ENCODE measurements at regions not wholly inside any gene's neighbourhood (a gene's known extent, or its start where the extent isn't known, plus 50 kb on each side); places are given as distances from the start of the nearest gene placed in this dataset.

- POLR2A ChIA-PET = no interaction called here
- CTCF ChIA-PET = no interaction called here
These were observed 54.1 kb upstream of the ACYP2 start for GRCh38 chr2:54061272-54061671.

DNA sequence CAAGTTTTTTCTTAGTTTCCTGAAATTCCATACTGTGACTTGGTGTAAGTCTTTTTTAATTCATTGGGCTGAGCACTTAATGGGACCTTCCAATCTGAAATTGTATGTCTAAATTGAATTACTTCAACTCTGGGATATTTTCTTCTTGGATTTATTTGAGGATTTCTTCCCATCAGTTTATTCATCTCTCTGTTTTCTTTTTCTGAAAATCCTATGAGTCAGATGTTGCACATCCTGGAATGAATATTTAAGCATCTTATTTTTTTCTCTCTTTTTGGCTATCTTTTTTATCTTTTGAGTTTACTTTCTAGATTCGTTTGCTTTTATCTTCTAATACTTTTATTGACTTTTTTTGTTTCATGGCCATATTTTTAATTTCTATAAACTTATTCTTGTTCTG, 55.4 kb upstream of the ACYP2 start:
- ChIA-PET CTCF (no interaction called here), POLR2A (no interaction called here)
- no peak for TF ChIP-seq HOXD13 (CRISPR knock-in tag; IDR thresholded peaks at IDR 0.05; ENCODE audit: borderline replicate concordance)
- no peak for TF ChIP-seq ZNF747 (tag by site-specific recombination; IDR thresholded peaks at IDR 0.05)
- no peak for TF ChIP-seq ZNF843 (tag by site-specific recombination; IDR thresholded peaks at IDR 0.05)
- H3K36me3 ChIP-seq (ENCODE audit: control insufficient read depth in 2 of 2, insufficient read depth in 1 of 2, low read length in 2 of 2) = no peaks in the 10 kb centered on the region
- no peaks in the 10 kb centered on the region for H3K4me1 ChIP-seq (ENCODE audit: control insufficient read depth, insufficient read depth, low read length)
- no peak overlapping the region for H3K4me3 ChIP-seq (ENCODE audit: low read depth, low read length)
- no peak overlapping the region for H3K27ac ChIP-seq (ENCODE audit: extremely low read depth, low read depth, low read length)
- no peaks in the 10 kb centered on the region for H3K9me3 ChIP-seq (ENCODE audit: control insufficient read depth, insufficient read depth, low read depth, low read length)

More at GRCh38 chr2:54061272-54061671, 54.1 kb upstream of the ACYP2 start:
- Histone ChIP-seq H3K4me3 (ENCODE audit: low read depth, low read length) (no peak overlapping the region), H3K27ac (ENCODE audit: extremely low read depth, low read depth, low read length) (no peak overlapping the region), H3K36me3 (ENCODE audit: control insufficient read depth in 2 of 2, insufficient read depth in 1 of 2, low read length in 2 of 2) (no peaks in the 10 kb centered on the region), H3K4me1 (ENCODE audit: control insufficient read depth, insufficient read depth, low read length) (no peaks in the 10 kb centered on the region), H3K9me3 (ENCODE audit: control insufficient read depth, insufficient read depth, low read depth, low read length) (no peaks in the 10 kb centered on the region)
- no peak for TF ChIP-seq ZNF623 (tag by site-specific recombination; IDR thresholded peaks at IDR 0.05)
- no peak for TF ChIP-seq GLI2 (tag by site-specific recombination; IDR thresholded peaks at IDR 0.05; ENCODE audit: borderline replicate concordance, low read depth)
- TF ChIP-seq, protein P1, sequence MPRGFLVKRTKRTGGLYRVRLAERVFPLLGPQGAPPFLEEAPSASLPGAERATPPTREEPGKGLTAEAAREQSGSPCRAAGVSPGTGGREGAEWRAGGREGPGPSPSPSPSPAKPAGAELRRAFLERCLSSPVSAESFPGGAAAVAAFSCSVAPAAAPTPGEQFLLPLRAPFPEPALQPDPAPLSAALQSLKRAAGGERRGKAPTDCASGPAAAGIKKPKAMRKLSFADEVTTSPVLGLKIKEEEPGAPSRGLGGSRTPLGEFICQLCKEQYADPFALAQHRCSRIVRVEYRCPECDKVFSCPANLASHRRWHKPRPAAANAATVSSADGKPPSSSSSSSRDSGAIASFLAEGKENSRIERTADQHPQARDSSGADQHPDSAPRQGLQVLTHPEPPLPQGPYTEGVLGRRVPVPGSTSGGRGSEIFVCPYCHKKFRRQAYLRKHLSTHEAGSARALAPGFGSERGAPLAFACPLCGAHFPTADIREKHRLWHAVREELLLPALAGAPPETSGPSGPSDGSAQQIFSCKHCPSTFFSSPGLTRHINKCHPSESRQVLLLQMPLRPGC (tag by site-specific recombination; IDR thresholded peaks at IDR 0.05) = no peak
- no peak for TF ChIP-seq ZSCAN16 (tag by site-specific recombination; IDR thresholded peaks at IDR 0.05)
- TF ChIP-seq, protein P2, sequence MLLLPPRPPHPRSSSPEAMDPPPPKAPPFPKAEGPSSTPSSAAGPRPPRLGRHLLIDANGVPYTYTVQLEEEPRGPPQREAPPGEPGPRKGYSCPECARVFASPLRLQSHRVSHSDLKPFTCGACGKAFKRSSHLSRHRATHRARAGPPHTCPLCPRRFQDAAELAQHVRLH (tag by site-specific recombination; IDR thresholded peaks at IDR 0.05) = no peak
- TF ChIP-seq OSR2 (tag by site-specific recombination; IDR thresholded peaks at IDR 0.05) = no peak
- TF ChIP-seq RBAK (tag by site-specific recombination; IDR thresholded peaks at IDR 0.05) = no peak

DNA sequence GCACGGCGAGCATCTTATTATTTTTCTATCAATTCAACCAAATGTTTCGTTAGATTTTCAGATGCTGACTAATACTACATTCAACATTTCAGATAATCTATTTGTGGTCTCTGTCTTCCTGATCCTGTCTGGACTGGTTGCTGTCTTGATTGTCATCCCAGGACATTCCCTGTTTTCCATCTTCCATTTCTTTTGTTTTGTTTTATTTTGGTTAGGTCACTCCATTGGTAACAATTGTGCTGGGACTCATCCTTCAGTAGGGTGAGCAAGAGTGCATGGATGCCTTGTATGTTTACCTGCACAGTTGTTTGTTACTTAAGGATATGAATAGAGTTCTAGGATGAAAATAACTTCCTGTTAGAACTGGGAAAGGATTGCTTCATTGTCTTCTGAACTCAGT, 55.9 kb upstream of the ACYP2 start:
- H3K4me1 ChIP-seq (ENCODE audit: control insufficient read depth, insufficient read depth, low read length) = no peaks in the 10 kb centered on the region
- TF ChIP-seq ZNF530 (tag by site-specific recombination; IDR thresholded peaks at IDR 0.05; ENCODE audit: low read depth) = no peak
- TF ChIP-seq SP3 (tag by site-specific recombination; IDR thresholded peaks at IDR 0.05) = no peak
- TF ChIP-seq HOXD13 (CRISPR knock-in tag; IDR thresholded peaks at IDR 0.05; ENCODE audit: borderline replicate concordance) = no peak
- no peak for TF ChIP-seq ZNF433 (tag by site-specific recombination; IDR thresholded peaks at IDR 0.05; ENCODE audit: low read depth)
- no peak for TF ChIP-seq ZNF335 (tag by site-specific recombination; conservative IDR thresholded peaks at IDR 0.05)
- TF ChIP-seq PRDM4 (tag by site-specific recombination; IDR thresholded peaks at IDR 0.05) = no peak
- TF ChIP-seq, protein P3, sequence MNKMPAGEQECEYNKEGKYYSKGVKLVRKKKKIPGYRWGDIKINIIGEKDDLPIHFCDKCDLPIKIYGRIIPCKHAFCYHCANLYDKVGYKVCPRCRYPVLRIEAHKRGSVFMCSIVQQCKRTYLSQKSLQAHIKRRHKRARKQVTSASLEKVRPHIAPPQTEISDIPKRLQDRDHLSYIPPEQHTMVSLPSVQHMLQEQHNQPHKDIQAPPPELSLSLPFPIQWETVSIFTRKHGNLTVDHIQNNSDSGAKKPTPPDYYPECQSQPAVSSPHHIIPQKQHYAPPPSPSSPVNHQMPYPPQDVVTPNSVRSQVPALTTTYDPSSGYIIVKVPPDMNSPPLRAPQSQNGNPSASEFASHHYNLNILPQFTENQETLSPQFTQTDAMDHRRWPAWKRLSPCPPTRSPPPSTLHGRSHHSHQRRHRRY (tag by site-specific recombination; IDR thresholded peaks at IDR 0.05) = no peak
- no peak for TF ChIP-seq GFI1B (tag by site-specific recombination; IDR thresholded peaks at IDR 0.05)
- no peak for TF ChIP-seq ZNF596 (tag by site-specific recombination; IDR thresholded peaks at IDR 0.05)
- TF ChIP-seq ZNF426 (tag by site-specific recombination; IDR thresholded peaks at IDR 0.05) = no peak
- no peak for TF ChIP-seq ZFP41 (tag by site-specific recombination; IDR thresholded peaks at IDR 0.05; ENCODE audit: borderline replicate concordance)
- no peak for TF ChIP-seq ZNF311 (tag by site-specific recombination; IDR thresholded peaks at IDR 0.05; ENCODE audit: borderline replicate concordance)
- TF ChIP-seq ZBTB26 (tag by site-specific recombination; optimal IDR thresholded peaks at IDR 0.05) = no peak
- no peak for TF ChIP-seq EGR2 (tag by site-specific recombination; IDR thresholded peaks at IDR 0.05; ENCODE audit: low read depth)
- TF ChIP-seq SETDB1 (IDR thresholded peaks at IDR 0.05; ENCODE audit: insufficient read length, low read length) = no peak
- no peak for TF ChIP-seq ZNF513 (tag by site-specific recombination; IDR thresholded peaks at IDR 0.05)
- CTCF ChIA-PET = no interaction called here
- no peaks in the 10 kb centered on the region for H3K9me3 ChIP-seq (ENCODE audit: control insufficient read depth, insufficient read depth, low read depth, low read length)
- H3K27ac ChIP-seq (ENCODE audit: extremely low read depth, low read depth, low read length) = no peak overlapping the region
- no peaks in the 10 kb centered on the region for H3K36me3 ChIP-seq (ENCODE audit: control insufficient read depth in 2 of 2, insufficient read depth in 1 of 2, low read length in 2 of 2)
- POLR2A ChIA-PET = no interaction called here
- H3K4me3 ChIP-seq (ENCODE audit: low read depth, low read length) = no peak overlapping the region

Measured in HEK293 (cell line).